WTC11 (cell line): ENCODE measurements at regions not wholly inside any gene's neighbourhood (a gene's known extent, or its start where the extent isn't known, plus 50 kb on each side); places are given as distances from the start of the nearest gene placed in this dataset.

Experiments used
- ATAC-seq: fragments of 200-7000 bp; cut with Tn5 transposase; 2 replicates; pipeline ENCODE4 v1.10.0; 2021; ENCODE audit warnings: mild to moderate bottlenecking, moderate library complexity
- CTCF ChIA-PET: fragments of 300-600 bp; sonication (Branson Sonifier 250); formaldehyde crosslinking; loops from one replicate; lab custom pipeline; 2021; ENCODE audit warnings: antibody characterized with exemption; lab: Charles Lee
- POLR2A ChIA-PET: fragments of 350-600 bp; sonication (Branson Sonifier 250); formaldehyde crosslinking; loops from one replicate; lab custom pipeline; 2021; ENCODE audit warnings: antibody characterized with exemption; lab: Charles Lee
- DNase-seq: peaks from one replicate; pipeline ENCODE4 v3.0.0; 2021; ENCODE audit warnings: low spot score
- H3K27ac Mint-ChIP-seq: 2 replicates; pipeline ENCODE4 v1.8.0; 2021; ENCODE audit warnings: mixed read lengths
- H3K27me3 Mint-ChIP-seq: 2 replicates; pipeline ENCODE4 v1.8.0; 2021; ENCODE audit warnings: low read depth, mild to moderate bottlenecking, moderate library complexity, mixed read lengths
- H3K36me3 Mint-ChIP-seq: 2 replicates; pipeline ENCODE4 v1.8.0; 2021; ENCODE audit warnings: mixed read lengths
- H3K4me1 Mint-ChIP-seq: 2 replicates; pipeline ENCODE4 v1.8.0; 2022; ENCODE audit warnings: mixed read lengths
- H3K4me3 Mint-ChIP-seq: 2 replicates; pipeline ENCODE4 v1.8.0; 2021; ENCODE audit warnings: mild to moderate bottlenecking, moderate library complexity, mixed read lengths
- H3K9me3 Mint-ChIP-seq: 2 replicates; pipeline ENCODE4 v1.8.0; 2021; ENCODE audit warnings: mixed read lengths
- CBFB ChIP-seq: sonication (generic); formaldehyde crosslinking; IDR thresholded peaks from 2 replicates; pipeline ENCODE4 v1.8.1; 2022; ENCODE audit warnings: mild to moderate bottlenecking, low read depth, missing genetic modification reagents
- CTCF ChIP-seq: fragments of 200-600 bp; IDR thresholded peaks from 2 replicates; pipeline ENCODE4 v1.8.0; 2022; ENCODE audit warnings: antibody characterized with exemption
- ELF4 ChIP-seq: sonication (generic); formaldehyde crosslinking; IDR thresholded peaks from 2 replicates; pipeline ENCODE4 v1.8.1; 2022; ENCODE audit warnings: low read depth, mild to moderate bottlenecking, moderate library complexity, missing genetic modification reagents
- GRHL2 ChIP-seq: fragments of 250-450 bp; sonication (Bioruptor Pico); IDR thresholded peaks from 2 replicates; pipeline ENCODE4 v1.8.0; 2022; ENCODE audit warnings: mild to moderate bottlenecking, moderate library complexity; ENCODE audit not compliant: insufficient replicate concordance, severe bottlenecking
- JUN ChIP-seq: sonication (generic); formaldehyde crosslinking; IDR thresholded peaks from 2 replicates; pipeline ENCODE4 v1.8.0; 2023; ENCODE audit warnings: mild to moderate bottlenecking, missing genetic modification reagents
- KAT7 ChIP-seq: sonication (generic); formaldehyde crosslinking; IDR thresholded peaks from 2 replicates; pipeline ENCODE4 v1.8.1; 2023; ENCODE audit warnings: missing genetic modification reagents, mild to moderate bottlenecking, borderline replicate concordance
- MXD4 ChIP-seq: fragments of 250-450 bp; sonication (Bioruptor Pico); IDR thresholded peaks from 2 replicates; pipeline ENCODE4 v1.8.0; 2021; ENCODE audit warnings: mild to moderate bottlenecking, moderate library complexity, borderline replicate concordance
- NFATC4 ChIP-seq: fragments of 250-450 bp; sonication (Bioruptor Pico); IDR thresholded peaks from 2 replicates; pipeline ENCODE4 v1.9.0; 2021; ENCODE audit warnings: mild to moderate bottlenecking
- NFYB ChIP-seq: sonication (generic); formaldehyde crosslinking; conservative IDR thresholded peaks from 2 replicates; pipeline ENCODE4 v1.8.0; 2022; ENCODE audit warnings: low read depth, missing genetic modification reagents
- NR1H2 ChIP-seq: sonication (generic); formaldehyde crosslinking; IDR thresholded peaks from 2 replicates; pipeline ENCODE4 v1.9.0; 2021; ENCODE audit warnings: mild to moderate bottlenecking, moderate library complexity, missing genetic modification reagents
- NR2C2 ChIP-seq: sonication (generic); formaldehyde crosslinking; IDR thresholded peaks from 2 replicates; pipeline ENCODE4 v1.8.0; 2022; ENCODE audit warnings: mild to moderate bottlenecking, missing genetic modification reagents
- NR3C1 ChIP-seq: sonication (generic); formaldehyde crosslinking; conservative IDR thresholded peaks from 2 replicates; pipeline ENCODE4 v1.8.1; 2023; ENCODE audit warnings: low read depth, mild to moderate bottlenecking, missing genetic modification reagents
- PREB ChIP-seq: sonication (generic); formaldehyde crosslinking; IDR thresholded peaks from 2 replicates; pipeline ENCODE4 v1.8.1; 2022; ENCODE audit warnings: mild to moderate bottlenecking, missing genetic modification reagents, moderate library complexity, borderline replicate concordance
- PRRX2 ChIP-seq: fragments of 250-450 bp; sonication (Bioruptor Pico); IDR thresholded peaks from 2 replicates; pipeline ENCODE4 v1.8.0; 2021; ENCODE audit warnings: mild to moderate bottlenecking
- SMAD3 ChIP-seq: sonication (generic); formaldehyde crosslinking; IDR thresholded peaks from 2 replicates; pipeline ENCODE4 v1.8.0; 2022; ENCODE audit warnings: missing genetic modification reagents, mild to moderate bottlenecking, borderline replicate concordance
- TCF7 ChIP-seq: sonication (generic); formaldehyde crosslinking; IDR thresholded peaks from 2 replicates; pipeline ENCODE4 v1.8.0; 2022; ENCODE audit warnings: mild to moderate bottlenecking, low read depth, missing genetic modification reagents, moderate library complexity
- TEAD4 ChIP-seq: sonication (generic); formaldehyde crosslinking; IDR thresholded peaks from 2 replicates; pipeline ENCODE4 v1.8.0; 2022; ENCODE audit warnings: mild to moderate bottlenecking, missing genetic modification reagents
- TP53 ChIP-seq: sonication (generic); formaldehyde crosslinking; IDR thresholded peaks from 2 replicates; pipeline ENCODE4 v1.8.1; 2023; ENCODE audit warnings: mild to moderate bottlenecking, missing genetic modification reagents
- ZBTB21 ChIP-seq: sonication (generic); formaldehyde crosslinking; IDR thresholded peaks from 2 replicates; pipeline ENCODE4 v1.8.1; 2023; ENCODE audit warnings: mild to moderate bottlenecking, missing genetic modification reagents, borderline replicate concordance
- ZNF121 ChIP-seq: sonication (generic); formaldehyde crosslinking; IDR thresholded peaks from 2 replicates; pipeline ENCODE4 v1.8.0; 2023; ENCODE audit warnings: missing genetic modification reagents
- ZNF138 ChIP-seq: sonication (generic); formaldehyde crosslinking; conservative IDR thresholded peaks from 2 replicates; pipeline ENCODE4 v1.8.1; 2022; ENCODE audit warnings: mild to moderate bottlenecking, moderate library complexity, missing genetic modification reagents
- ZNF219 ChIP-seq: sonication (generic); formaldehyde crosslinking; IDR thresholded peaks from 2 replicates; pipeline ENCODE4 v1.8.0; 2023; ENCODE audit warnings: missing genetic modification reagents, mild to moderate bottlenecking, borderline replicate concordance
- ZNF232 ChIP-seq: sonication (generic); formaldehyde crosslinking; IDR thresholded peaks from 2 replicates; pipeline ENCODE4 v1.8.0; 2022; ENCODE audit warnings: mild to moderate bottlenecking, missing genetic modification reagents
- ZNF671 ChIP-seq: fragments of 250-450 bp; sonication (Bioruptor Pico); IDR thresholded peaks from 2 replicates; pipeline ENCODE4 v1.8.0; 2021; ENCODE audit warnings: mild to moderate bottlenecking
- ZSCAN18 ChIP-seq: fragments of 250-450 bp; sonication (Bioruptor Pico); IDR thresholded peaks from 2 replicates; pipeline ENCODE4 v2.1.2; 2022; ENCODE audit warnings: mild to moderate bottlenecking, moderate library complexity
- TF ChIP-seq, protein P1 (sequence below): fragments of 250-450 bp; sonication (Bioruptor Pico); IDR thresholded peaks from 2 replicates; pipeline ENCODE4 v1.9.0; 2021; ENCODE audit warnings: moderate library complexity, mild to moderate bottlenecking, inconsistent platforms, borderline replicate concordance
- TF ChIP-seq, protein P2 (sequence below): fragments of 250-450 bp; sonication (Bioruptor Pico); IDR thresholded peaks from 2 replicates; pipeline ENCODE4 v1.9.0; 2021; ENCODE audit warnings: mild to moderate bottlenecking

DNA sequence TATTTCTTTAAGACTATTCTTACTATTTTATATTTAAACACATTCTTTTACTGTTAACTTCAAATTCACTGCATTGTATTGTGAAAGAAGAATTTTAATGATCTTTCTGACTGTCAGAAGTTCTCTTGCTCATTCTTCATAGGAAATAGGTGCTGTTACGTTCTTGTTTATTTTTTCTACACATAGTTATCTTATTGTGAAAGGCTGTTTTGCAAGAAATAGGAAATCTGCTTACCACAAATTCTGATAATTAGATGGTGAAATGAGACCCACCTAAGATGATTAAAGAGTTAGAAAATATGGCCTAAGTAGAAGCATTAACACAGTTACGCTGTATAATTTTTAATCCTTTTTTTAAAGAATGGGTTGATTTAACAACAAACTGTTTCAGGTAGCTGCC is 316.1 kb upstream of the ZFP42 start:
- Mint-ChIP-seq H3K4me3 (no peak overlapping the region), H3K27ac (no peak overlapping the region), H3K9me3 (no peaks in the 10 kb centered on the region), H3K4me1 (no peaks in the 10 kb centered on the region), H3K36me3 (no peaks in the 10 kb centered on the region), H3K27me3 (no peaks in the 10 kb centered on the region; the same call in 1 of the 2 replicates)
- no peak for DNase-seq
- ATAC-seq: no peak
- TF ChIP-seq SMAD3 (CRISPR knock-in tag) (no peak), CTCF (no peak), ZBTB21 (CRISPR knock-in tag) (no peak), TEAD4 (CRISPR knock-in tag) (no peak), TCF7 (CRISPR knock-in tag) (no peak), NFYB (no peak), ELF4 (no peak), ZNF138 (CRISPR knock-in tag) (no peak), PREB (no peak), TP53 (CRISPR knock-in tag) (no peak), ZSCAN18 (CRISPR knock-in tag) (no peak), NR2C2 (CRISPR knock-in tag) (no peak)
- TF ChIP-seq, protein P1, sequence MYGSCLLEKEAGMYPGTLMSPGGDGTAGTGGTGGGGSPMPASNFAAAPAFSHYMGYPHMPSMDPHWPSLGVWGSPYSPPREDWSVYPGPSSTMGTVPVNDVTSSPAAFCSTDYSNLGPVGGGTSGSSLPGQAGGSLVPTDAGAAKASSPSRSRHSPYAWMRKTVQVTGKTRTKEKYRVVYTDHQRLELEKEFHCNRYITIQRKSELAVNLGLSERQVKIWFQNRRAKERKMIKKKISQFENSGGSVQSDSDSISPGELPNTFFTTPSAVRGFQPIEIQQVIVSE (CRISPR knock-in tag): no peak
- TF ChIP-seq, all 79 proteins: peak for 0
- POLR2A ChIA-PET: no interaction called here
- CTCF ChIA-PET: no interaction called here

DNA sequence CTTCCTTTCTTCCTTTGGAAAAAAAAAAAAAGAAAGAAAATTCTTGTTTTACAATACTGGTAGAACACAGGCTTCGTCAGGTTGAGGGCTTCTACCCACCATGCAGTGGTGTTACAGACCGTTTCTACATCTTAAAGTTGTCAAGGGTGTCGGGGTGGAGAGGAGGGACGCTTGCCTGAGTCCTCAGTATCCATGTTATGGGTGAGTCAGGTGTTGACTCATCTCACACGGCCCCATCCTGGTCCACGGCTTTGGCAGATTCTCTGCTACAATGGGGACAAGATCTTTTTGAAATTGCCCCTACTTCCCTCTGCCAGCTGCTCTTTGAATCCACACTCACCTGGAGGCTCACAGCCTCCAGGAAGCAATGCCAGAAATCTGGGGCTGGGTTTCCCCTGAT is 310.3 kb upstream of the ZFP42 start:
- TF ChIP-seq GRHL2 (no peak), PRRX2 (CRISPR knock-in tag) (no peak), ZNF121 (no peak), NR1H2 (no peak), ZNF232 (CRISPR knock-in tag) (no peak), ELF4 (no peak), CBFB (no peak), NR3C1 (CRISPR knock-in tag) (no peak), KAT7 (CRISPR knock-in tag) (no peak), JUN (no peak), NFATC4 (no peak), ZNF671 (CRISPR knock-in tag) (no peak), ZNF219 (CRISPR knock-in tag) (no peak), NR2C2 (CRISPR knock-in tag) (no peak), MXD4 (CRISPR knock-in tag) (no peak)
- TF ChIP-seq, protein P2, sequence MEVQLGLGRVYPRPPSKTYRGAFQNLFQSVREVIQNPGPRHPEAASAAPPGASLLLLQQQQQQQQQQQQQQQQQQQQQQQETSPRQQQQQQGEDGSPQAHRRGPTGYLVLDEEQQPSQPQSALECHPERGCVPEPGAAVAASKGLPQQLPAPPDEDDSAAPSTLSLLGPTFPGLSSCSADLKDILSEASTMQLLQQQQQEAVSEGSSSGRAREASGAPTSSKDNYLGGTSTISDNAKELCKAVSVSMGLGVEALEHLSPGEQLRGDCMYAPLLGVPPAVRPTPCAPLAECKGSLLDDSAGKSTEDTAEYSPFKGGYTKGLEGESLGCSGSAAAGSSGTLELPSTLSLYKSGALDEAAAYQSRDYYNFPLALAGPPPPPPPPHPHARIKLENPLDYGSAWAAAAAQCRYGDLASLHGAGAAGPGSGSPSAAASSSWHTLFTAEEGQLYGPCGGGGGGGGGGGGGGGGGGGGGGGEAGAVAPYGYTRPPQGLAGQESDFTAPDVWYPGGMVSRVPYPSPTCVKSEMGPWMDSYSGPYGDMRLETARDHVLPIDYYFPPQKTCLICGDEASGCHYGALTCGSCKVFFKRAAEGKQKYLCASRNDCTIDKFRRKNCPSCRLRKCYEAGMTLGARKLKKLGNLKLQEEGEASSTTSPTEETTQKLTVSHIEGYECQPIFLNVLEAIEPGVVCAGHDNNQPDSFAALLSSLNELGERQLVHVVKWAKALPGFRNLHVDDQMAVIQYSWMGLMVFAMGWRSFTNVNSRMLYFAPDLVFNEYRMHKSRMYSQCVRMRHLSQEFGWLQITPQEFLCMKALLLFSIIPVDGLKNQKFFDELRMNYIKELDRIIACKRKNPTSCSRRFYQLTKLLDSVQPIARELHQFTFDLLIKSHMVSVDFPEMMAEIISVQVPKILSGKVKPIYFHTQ (CRISPR knock-in tag): no peak
- Mint-ChIP-seq H3K27me3 (no peaks in the 10 kb centered on the region), H3K4me3 (no peak overlapping the region), H3K36me3 (no peaks in the 10 kb centered on the region), H3K9me3 (no peaks in the 10 kb centered on the region), H3K27ac (no peak overlapping the region), H3K4me1 (no peaks in the 10 kb centered on the region)
- ATAC-seq (no peak), DNase-seq (no peak)
- CTCF ChIA-PET: no interaction called here
- POLR2A ChIA-PET: no interaction called here
